HepG2 (cell line): ENCODE measurements at regions not wholly inside any gene's neighbourhood (a gene's known extent, or its start where the extent isn't known, plus 50 kb on each side); places are given as distances from the start of the nearest gene placed in this dataset.

Experiments
- ATAC-seq: fragments of 200-7000 bp; cut with Tn5 transposase; 3 replicates; pipeline ENCODE4 v1.9.1; 2020; ENCODE audit warnings: mild to moderate bottlenecking, moderate library complexity
- BruUV-seq: library from RNA; stranded (reverse); fragments of 400-500 nt; replicated peaks from 2 replicates; lab custom pipeline; 2021; lab: Mats Ljungman, UMichigan
- CTCF ChIA-PET: fragments of 300-600 bp; formaldehyde crosslinking; extraction: SDS; loops from one replicate; lab custom pipeline; 2021; ENCODE audit warnings: low total read pairs, inconsistent platforms, low intra/inter-chr PET ratio; lab: Yijun Ruan, JAX
- POLR2A ChIA-PET: fragments of 350-600 bp; sonication (Branson Sonifier 250); formaldehyde crosslinking; loops from one replicate; lab custom pipeline; 2020; ENCODE audit warnings: antibody characterized with exemption, inconsistent platforms; lab: Yijun Ruan, JAX
- DNase-seq: peaks from one replicate; pipeline ENCODE4 v3.0.0-alpha.2; 2015; ENCODE audit warnings: low spot score
- FAIRE-seq: peaks from 3 replicates; lab custom pipeline; 2011; peaks lifted over from hg19 to GRCh38; lab: Jason Lieb, UNC
- H2AFZ ChIP-seq: one replicate; pipeline ENCODE4 v1.6.1; 2011; ENCODE audit warnings: low read length, inconsistent platforms
- H3K27ac ChIP-seq: fragments of 300-600 bp; 3 replicates; pipeline ENCODE4 v1.8.0; 2011; ENCODE audit warnings: mixed run types, mild to moderate bottlenecking, mixed read lengths, low read length, inconsistent platforms; ENCODE audit not compliant: insufficient read depth; ENCODE audit errors: extremely low read length
- H3K27me3 ChIP-seq, 2 experiments: fragments of 200-600 bp in 1 of 2; 2 replicates in 1 of 2; 3 replicates in 1 of 2; pipeline versions ENCODE4 v1.6.0 to v1.8.0; 2011; ENCODE audit warnings: low read length in 2 of 2, mild to moderate bottlenecking in 2 of 2, moderate library complexity in 2 of 2, inconsistent platforms in 1 of 2; ENCODE audit not compliant: insufficient read depth in 2 of 2, control insufficient read depth in 1 of 2
- H3K36me3 ChIP-seq, 2 experiments: fragments of 200-600 bp in 1 of 2; replicated peaks in 1 of 2; 2 replicates in 1 of 2; 3 replicates in 1 of 2; pipeline versions ENCODE4 v1.5.1 to v1.8.0; 2011; ENCODE audit warnings: low read length in 2 of 2, inconsistent platforms in 1 of 2; ENCODE audit not compliant: insufficient read depth in 2 of 2, control insufficient read depth in 1 of 2
- H3K4me1 ChIP-seq: 2 replicates; pipeline ENCODE4 v1.5.1; 2012; ENCODE audit warnings: low read length, inconsistent platforms; ENCODE audit not compliant: insufficient read depth
- H3K4me2 ChIP-seq: 2 replicates; pipeline ENCODE4 v1.6.0; 2011; ENCODE audit warnings: low read depth, low read length, inconsistent platforms
- H3K4me3 ChIP-seq, 3 experiments: fragments of 200-600 bp in 1 of 3; sonication (generic), shearing (Covaris generic) in 1 of 3; replicated peaks in 1 of 3; 2 replicates each; pipeline ENCODE4 v1.5.1; 2011 to 2016; ENCODE audit warnings: low read length in 3 of 3, inconsistent platforms in 2 of 3, low read depth in 2 of 3, mild to moderate bottlenecking in 2 of 3, control low read depth in 1 of 3, mixed read lengths in 1 of 3; ENCODE audit not compliant: insufficient read depth in 1 of 3
- H3K79me2 ChIP-seq: one replicate; pipeline ENCODE4 v1.6.1; 2011; ENCODE audit warnings: low read length, inconsistent platforms; ENCODE audit not compliant: insufficient read depth
- H3K9ac ChIP-seq: 2 replicates; pipeline ENCODE4 v1.6.0; 2011; ENCODE audit warnings: mild to moderate bottlenecking, low read depth, low read length, inconsistent platforms; ENCODE audit not compliant: insufficient read depth
- H3K9me3 ChIP-seq: 2 replicates; pipeline ENCODE4 v1.5.1; 2012; ENCODE audit warnings: mild to moderate bottlenecking, low read length
- H4K20me1 ChIP-seq: 2 replicates; pipeline ENCODE4 v1.6.0; 2011; ENCODE audit warnings: inconsistent platforms, mild to moderate bottlenecking, low read length, moderate library complexity; ENCODE audit not compliant: insufficient read depth
- AGO2 ChIP-seq: fragments of 200-400 bp; formaldehyde crosslinking; optimal IDR thresholded peaks from 2 replicates; pipeline ENCODE3; 2017; ENCODE audit warnings: mild to moderate bottlenecking, low read depth, low read length, moderate library complexity
- BRCA1 ChIP-seq: sonication (generic); formaldehyde crosslinking; IDR thresholded peaks from 2 replicates; pipeline ENCODE4 v1.4.0; 2020; ENCODE audit warnings: missing genetic modification reagents
- CEBPG ChIP-seq: IDR thresholded peaks from 2 replicates; pipeline ENCODE4 v1.6.1; 2016
- GMEB2 ChIP-seq: IDR thresholded peaks from 2 replicates; pipeline ENCODE4 v1.6.1; 2016; ENCODE audit warnings: missing biosample characterization, missing genetic modification reagents, low read depth
- HMGXB3 ChIP-seq: sonication (generic); formaldehyde crosslinking; IDR thresholded peaks from 2 replicates; pipeline ENCODE4 v1.4.0; 2020; ENCODE audit warnings: missing genetic modification reagents, borderline replicate concordance
- JUN ChIP-seq: sonication (generic); formaldehyde crosslinking; IDR thresholded peaks from 2 replicates; pipeline ENCODE4 v1.4.0; 2020; ENCODE audit warnings: mild to moderate bottlenecking, missing genetic modification reagents
- MTA3 ChIP-seq: sonication (generic); formaldehyde crosslinking; IDR thresholded peaks from 2 replicates; pipeline ENCODE4 v1.4.0; 2020; ENCODE audit warnings: missing genetic modification reagents
- REST ChIP-seq, 2 experiments: IDR thresholded peaks; 2 replicates each; pipeline ENCODE4 v1.6.1; 2011 to 2012; ENCODE audit warnings: low read length in 2 of 2, borderline replicate concordance in 1 of 2, low read depth in 1 of 2, mild to moderate bottlenecking in 1 of 2, moderate library complexity in 1 of 2
- ZBTB1 ChIP-seq: sonication (generic); formaldehyde crosslinking; IDR thresholded peaks from 2 replicates; pipeline ENCODE4 v1.4.0; 2020; ENCODE audit warnings: missing genetic modification reagents, borderline replicate concordance
- ZNF17 ChIP-seq: sonication (generic); formaldehyde crosslinking; IDR thresholded peaks from 2 replicates; pipeline ENCODE4 v1.5.0; 2020; ENCODE audit warnings: mild to moderate bottlenecking, missing genetic modification reagents
- ZNF672 ChIP-seq: sonication (generic); formaldehyde crosslinking; IDR thresholded peaks from 2 replicates; pipeline ENCODE4 v1.8.1; 2022; ENCODE audit warnings: missing genetic modification reagents
- ZNF775 ChIP-seq: sonication (generic); formaldehyde crosslinking; IDR thresholded peaks from 2 replicates; pipeline ENCODE4 v1.4.0; 2020; ENCODE audit warnings: missing genetic modification reagents, mild to moderate bottlenecking, moderate library complexity, borderline replicate concordance
- WGBS: methylation state at CpG from one replicate; pipeline ENCODE4 v1.1.6; 2017; ENCODE audit warnings: low lambda C conversion rate; 5-methylcytosine and 5-hydroxymethylcytosine counted together
- in situ Hi-C: cut with HindIII; loops from 2 replicates; pipeline ENCODE4 v1.10.0; 2017; ENCODE audit warnings: low pct_unique_long_range_greater_than_20kb; ENCODE audit not compliant: extremely low pct_ligation_motif_present
- intact Hi-C: fragments of 100-400 bp; cut with micrococcal nuclease; formaldehyde crosslinking; loops from one replicate; pipeline ENCODE4 v1.10.0; 2022; ENCODE audit not compliant: unreplicated experiment

GRCh38 chr1:217138799-217139466, 415.7 kb upstream of the ESRRG start (continued):
- TF ChIP-seq REST (IDR thresholded peaks at IDR 0.05; ENCODE audit: borderline replicate concordance in 1 of 2, low read depth in 1 of 2, low read length in 2 of 2) (no peak), JUN (CRISPR knock-in tag) (no peak), ZBTB1 (CRISPR knock-in tag) (no peak), ZNF672 (no peak)

GRCh38 chr1:217138173-217138765, 415.0 kb upstream of the ESRRG start:
- CTCF ChIA-PET, result no interaction called here
- no peak for FAIRE-seq
- no peak for ATAC-seq
- Histone ChIP-seq H3K9ac (no peak overlapping the region), H3K4me3 (no peak overlapping the region), H3K4me2 (no peak overlapping the region), H3K4me1 (no peaks in the 10 kb centered on the region), H3K79me2 (no peaks in the 10 kb centered on the region), H3K9me3 (no peaks in the 10 kb centered on the region), H3K27me3 (peaks cover 3 to 49% of the 10 kb centered on the region in 2 experiments), H4K20me1 (no peaks in the 10 kb centered on the region), H3K36me3 (no peaks in the 10 kb centered on the region), H2AFZ (no peak overlapping the region), H3K27ac (no peak overlapping the region)
- BruUV-seq, result no TSS peak
- POLR2A ChIA-PET, result no interaction called here
- no peak for DNase-seq
- WGBS, result 33% methylated on average over 14 of the region's 29 CpGs
- in situ Hi-C loops, result no loop called here
- intact Hi-C loops, result no loop called here
- TF ChIP-seq MTA3 (CRISPR knock-in tag), result no peak
- TF ChIP-seq ZNF775 (CRISPR knock-in tag), result no peak
- TF ChIP-seq BRCA1 (CRISPR knock-in tag), result no peak
- TF ChIP-seq ZNF17 (CRISPR knock-in tag), result no peak
- no peak for TF ChIP-seq AGO2
- TF ChIP-seq HMGXB3 (CRISPR knock-in tag), result no peak
- TF ChIP-seq GMEB2 (CRISPR knock-in tag), result no peak
- TF ChIP-seq CEBPG (CRISPR knock-in tag), result no peak
